ENCODE measurements at regions not wholly inside any gene's neighbourhood (a gene's known extent, or its start where the extent isn't known, plus 50 kb on each side); places are given as distances from the start of the nearest gene placed in this dataset.

- Histone ChIP-seq H3K27ac (no peak overlapping the region), H3K9me3 (peaks cover 0 to 7% (median 0%) of the 10 kb centered on the region in 4 donors), H3K4me3 (no peak overlapping the region), H3K36me3 (no peaks in the 10 kb centered on the region), H3K27me3 (no peaks in the 10 kb centered on the region), H3K4me1 (peaks cover 0 to 19% (median 3%) of the 10 kb centered on the region in 4 donors)
- 87 to 93% methylated on average over 14 of the region's 14 CpGs for WGBS, 2 donors
- no peak for DNase-seq (ENCODE audit: low spot score in 2 of 2)
- TF ChIP-seq EP300 (IDR thresholded peaks at IDR 0.05), result no peak
- TF ChIP-seq, protein P1, sequence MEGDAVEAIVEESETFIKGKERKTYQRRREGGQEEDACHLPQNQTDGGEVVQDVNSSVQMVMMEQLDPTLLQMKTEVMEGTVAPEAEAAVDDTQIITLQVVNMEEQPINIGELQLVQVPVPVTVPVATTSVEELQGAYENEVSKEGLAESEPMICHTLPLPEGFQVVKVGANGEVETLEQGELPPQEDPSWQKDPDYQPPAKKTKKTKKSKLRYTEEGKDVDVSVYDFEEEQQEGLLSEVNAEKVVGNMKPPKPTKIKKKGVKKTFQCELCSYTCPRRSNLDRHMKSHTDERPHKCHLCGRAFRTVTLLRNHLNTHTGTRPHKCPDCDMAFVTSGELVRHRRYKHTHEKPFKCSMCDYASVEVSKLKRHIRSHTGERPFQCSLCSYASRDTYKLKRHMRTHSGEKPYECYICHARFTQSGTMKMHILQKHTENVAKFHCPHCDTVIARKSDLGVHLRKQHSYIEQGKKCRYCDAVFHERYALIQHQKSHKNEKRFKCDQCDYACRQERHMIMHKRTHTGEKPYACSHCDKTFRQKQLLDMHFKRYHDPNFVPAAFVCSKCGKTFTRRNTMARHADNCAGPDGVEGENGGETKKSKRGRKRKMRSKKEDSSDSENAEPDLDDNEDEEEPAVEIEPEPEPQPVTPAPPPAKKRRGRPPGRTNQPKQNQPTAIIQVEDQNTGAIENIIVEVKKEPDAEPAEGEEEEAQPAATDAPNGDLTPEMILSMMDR (IDR thresholded peaks at IDR 0.05), result no peak
- TF ChIP-seq POLR2A (IDR thresholded peaks at IDR 0.05), result no peak
Measured at GRCh38 chr9:96163712-96164111, 138.3 kb downstream of the HSD17B3 start.

DNA sequence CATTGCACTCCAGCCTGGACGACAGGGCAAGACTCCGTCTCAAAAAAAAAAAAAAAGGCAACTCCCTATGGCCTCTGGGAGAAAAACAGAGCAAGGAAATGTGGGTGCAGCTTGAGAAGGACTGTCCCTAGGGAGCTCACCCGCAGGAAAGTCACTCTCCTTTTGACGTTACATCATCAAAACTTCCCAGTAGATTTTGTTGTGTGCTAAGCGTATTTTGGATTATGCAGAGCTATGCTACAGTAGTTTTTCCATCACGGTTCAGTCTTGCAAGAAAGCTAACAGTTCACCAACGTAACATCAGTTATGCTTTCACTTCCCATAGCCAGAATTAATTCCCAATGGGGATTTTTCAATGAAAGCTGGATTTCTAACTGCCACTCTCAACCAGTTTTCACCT is 138.8 kb downstream of the HSD17B3 start:
- peaks cover 0 to 22% (median 4%) of the 10 kb centered on the region in 4 donors for H3K4me1 ChIP-seq

GRCh38 chr9:96161819-96162218 is 140.2 kb downstream of the HSD17B3 start:
- no peak overlapping the region for H3K4me3 ChIP-seq
- WGBS, 2 donors, result 74 to 81% methylated on average over 7 of the region's 7 CpGs
- no peaks in the 10 kb centered on the region for H3K36me3 ChIP-seq
- TF ChIP-seq, protein P1 (IDR thresholded peaks at IDR 0.05), result no peak
- TF ChIP-seq POLR2A (IDR thresholded peaks at IDR 0.05) (no peak), EP300 (IDR thresholded peaks at IDR 0.05) (no peak)
- peaks cover 0 to 7% (median 0%) of the 10 kb centered on the region in 4 donors for H3K9me3 ChIP-seq
- peaks cover 0 to 32% (median 4%) of the 10 kb centered on the region in 4 donors for H3K4me1 ChIP-seq
- no peak overlapping the region for H3K27ac ChIP-seq
- H3K27me3 ChIP-seq, result no peaks in the 10 kb centered on the region
- no peak for DNase-seq (ENCODE audit: low spot score in 2 of 2)

More for the DNA sequence above, 138.8 kb downstream of the HSD17B3 start:
- WGBS, 2 donors, result 65 to 72% methylated on average over 7 of the region's 7 CpGs
- H3K36me3 ChIP-seq, result no peaks in the 10 kb centered on the region
- TF ChIP-seq, protein P1 (IDR thresholded peaks at IDR 0.05), result no peak
- TF ChIP-seq POLR2A (IDR thresholded peaks at IDR 0.05), result no peak
- TF ChIP-seq EP300 (IDR thresholded peaks at IDR 0.05), result no peak
- no peak for DNase-seq (ENCODE audit: low spot score in 2 of 2)
- H3K9me3 ChIP-seq, result peaks cover 0 to 7% (median 0%) of the 10 kb centered on the region in 4 donors
- H3K27ac ChIP-seq, result no peak overlapping the region
- H3K27me3 ChIP-seq, result no peaks in the 10 kb centered on the region
- H3K4me3 ChIP-seq, result no peak overlapping the region

- TF ChIP-seq POLR2A (IDR thresholded peaks at IDR 0.05) (no peak), EP300 (IDR thresholded peaks at IDR 0.05) (no peak)
- TF ChIP-seq, protein P1 (IDR thresholded peaks at IDR 0.05), result no peak
- H3K4me1 ChIP-seq, result peaks cover 0 to 41% (median 6%) of the 10 kb centered on the region in 4 donors
- WGBS, 2 donors, result 88 to 95% methylated on average over 5 of the region's 5 CpGs
- DNase-seq (ENCODE audit: low spot score in 2 of 2), result no peak
- peaks cover 0 to 7% (median 0%) of the 10 kb centered on the region in 4 donors for H3K9me3 ChIP-seq
- no peaks in the 10 kb centered on the region for H3K36me3 ChIP-seq
- peak overlapping the region in 1 of 4 donors; percentile 71 for H3K27ac ChIP-seq
- H3K27me3 ChIP-seq, result no peaks in the 10 kb centered on the region
- no peak overlapping the region for H3K4me3 ChIP-seq
Measured at GRCh38 chr9:96160866-96161265, 141.1 kb downstream of the HSD17B3 start.

- DNase-seq (ENCODE audit: low spot score in 2 of 2), result no peak
- H3K9me3 ChIP-seq, result peaks cover 0 to 7% (median 0%) of the 10 kb centered on the region in 4 donors
- H3K36me3 ChIP-seq, result no peaks in the 10 kb centered on the region
- peak overlapping the region in 2 of 4 donors; percentile 34 to 71 for H3K27ac ChIP-seq
- 57 to 63% methylated on average over 6 of the region's 6 CpGs for WGBS, 2 donors
- peaks cover 0 to 43% (median 6%) of the 10 kb centered on the region in 4 donors for H3K4me1 ChIP-seq
- H3K4me3 ChIP-seq, result no peak overlapping the region
- H3K27me3 ChIP-seq, result no peaks in the 10 kb centered on the region
- TF ChIP-seq, protein P1 (IDR thresholded peaks at IDR 0.05), result no peak
- TF ChIP-seq POLR2A (IDR thresholded peaks at IDR 0.05) (no peak), EP300 (IDR thresholded peaks at IDR 0.05) (no peak)
Measured at GRCh38 chr9:96160168-96160567, 141.8 kb downstream of the HSD17B3 start.

Measured in tibial nerve (tissue), 4 donors.